ENCODE measurements at regions not wholly inside any gene's neighbourhood (a gene's known extent, or its start where the extent isn't known, plus 50 kb on each side); places are given as distances from the start of the nearest gene placed in this dataset.

DNA sequence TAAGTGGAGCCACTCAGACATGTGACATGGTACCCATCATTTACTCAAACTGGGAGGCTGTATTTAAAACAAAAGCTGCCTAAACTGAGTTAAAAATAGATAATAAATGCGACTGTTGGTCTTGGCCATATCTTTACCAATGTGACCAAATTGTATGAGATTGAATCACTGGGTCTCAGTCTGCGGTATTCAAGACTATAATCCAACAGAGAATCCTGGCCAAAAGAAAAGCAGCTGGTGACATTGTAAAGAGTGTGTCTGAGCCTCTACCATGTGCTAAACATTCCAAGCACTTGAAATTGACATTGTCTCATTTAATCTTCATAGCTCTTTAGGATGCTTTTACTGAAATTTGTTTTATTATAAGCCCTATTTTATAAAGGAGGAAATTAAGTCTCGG lies 282.6 kb downstream of the ZNF608 start:
- no peaks in the 10 kb centered on the region for H3K9me3 ChIP-seq (ENCODE audit: control insufficient read depth, insufficient read depth, low read depth, low read length)
- no peak overlapping the region for H3K9ac ChIP-seq (ENCODE audit: insufficient read depth, low read length)
- no peaks in the 10 kb centered on the region for H3K27me3 ChIP-seq (ENCODE audit: control insufficient read depth, insufficient read depth, low read length)
- peak in 1 of 2 donors; percentile 42 for DNase-seq (ENCODE audit: low read depth in 2 of 2)
- H3K36me3 ChIP-seq (ENCODE audit: control insufficient read depth, insufficient read depth, low read length) = no peaks in the 10 kb centered on the region
- H4K20me1 ChIP-seq (ENCODE audit: control insufficient read depth, extremely low read depth, insufficient read depth, low read length) = no peaks in the 10 kb centered on the region
- no peak overlapping the region for H2AFZ ChIP-seq (ENCODE audit: low read length)
- no peak overlapping the region for H3K4me2 ChIP-seq (ENCODE audit: extremely low read depth, insufficient read depth, low read length)
- no peak overlapping the region for H3K4me3 ChIP-seq (replicated peaks in 1 of 4; ENCODE audit: control extremely low read depth in 1 of 4, insufficient read depth in 1 of 4, low read depth in 3 of 4, low read length in 4 of 4)
- no peaks in the 10 kb centered on the region for H3K4me1 ChIP-seq (ENCODE audit: control insufficient read depth, extremely low read depth, insufficient read depth, low read length)
- H3K27ac ChIP-seq (ENCODE audit: insufficient read depth, low read length) = no peak overlapping the region
- TF ChIP-seq EZH2 (IDR thresholded peaks at IDR 0.05; ENCODE audit: low read length, missing control alignments) = no peak
- TF ChIP-seq, protein P1, sequence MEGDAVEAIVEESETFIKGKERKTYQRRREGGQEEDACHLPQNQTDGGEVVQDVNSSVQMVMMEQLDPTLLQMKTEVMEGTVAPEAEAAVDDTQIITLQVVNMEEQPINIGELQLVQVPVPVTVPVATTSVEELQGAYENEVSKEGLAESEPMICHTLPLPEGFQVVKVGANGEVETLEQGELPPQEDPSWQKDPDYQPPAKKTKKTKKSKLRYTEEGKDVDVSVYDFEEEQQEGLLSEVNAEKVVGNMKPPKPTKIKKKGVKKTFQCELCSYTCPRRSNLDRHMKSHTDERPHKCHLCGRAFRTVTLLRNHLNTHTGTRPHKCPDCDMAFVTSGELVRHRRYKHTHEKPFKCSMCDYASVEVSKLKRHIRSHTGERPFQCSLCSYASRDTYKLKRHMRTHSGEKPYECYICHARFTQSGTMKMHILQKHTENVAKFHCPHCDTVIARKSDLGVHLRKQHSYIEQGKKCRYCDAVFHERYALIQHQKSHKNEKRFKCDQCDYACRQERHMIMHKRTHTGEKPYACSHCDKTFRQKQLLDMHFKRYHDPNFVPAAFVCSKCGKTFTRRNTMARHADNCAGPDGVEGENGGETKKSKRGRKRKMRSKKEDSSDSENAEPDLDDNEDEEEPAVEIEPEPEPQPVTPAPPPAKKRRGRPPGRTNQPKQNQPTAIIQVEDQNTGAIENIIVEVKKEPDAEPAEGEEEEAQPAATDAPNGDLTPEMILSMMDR (conservative IDR thresholded peaks at IDR 0.05 in 1 of 2, IDR thresholded peaks at IDR 0.05 in 1 of 2; ENCODE audit: low read depth in 1 of 2, low read length in 2 of 2) = no peak
- H3K79me2 ChIP-seq (ENCODE audit: control insufficient read depth, insufficient read depth, low read length) = no peaks in the 10 kb centered on the region

DNA sequence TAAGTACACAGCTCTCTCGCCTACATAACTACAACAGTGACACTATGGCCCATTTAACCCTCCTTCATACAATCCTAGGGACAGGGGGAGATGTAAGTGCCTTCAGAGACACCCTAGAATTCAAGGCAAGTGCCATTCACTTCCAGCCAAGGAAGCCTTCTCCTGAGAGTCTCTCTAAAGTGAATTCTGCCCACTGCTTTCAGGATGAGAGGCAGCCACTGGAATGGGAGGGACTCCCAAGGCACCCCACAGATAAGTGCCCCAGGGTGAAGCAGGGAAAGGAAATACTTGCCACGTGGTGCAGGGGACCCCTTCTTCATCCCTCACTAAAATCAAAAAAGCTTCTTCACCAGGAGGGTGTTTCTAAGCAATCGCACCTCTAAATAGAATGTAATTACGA lies 283.7 kb downstream of the ZNF608 start:
- no peak overlapping the region for H3K9ac ChIP-seq (ENCODE audit: insufficient read depth, low read length)
- no peaks in the 10 kb centered on the region for H3K4me1 ChIP-seq (ENCODE audit: control insufficient read depth, extremely low read depth, insufficient read depth, low read length)
- no peak overlapping the region for H3K4me2 ChIP-seq (ENCODE audit: extremely low read depth, insufficient read depth, low read length)
- no peaks in the 10 kb centered on the region for H4K20me1 ChIP-seq (ENCODE audit: control insufficient read depth, extremely low read depth, insufficient read depth, low read length)
- no peaks in the 10 kb centered on the region for H3K36me3 ChIP-seq (ENCODE audit: control insufficient read depth, insufficient read depth, low read length)
- no peak for TF ChIP-seq EZH2 (IDR thresholded peaks at IDR 0.05; ENCODE audit: low read length, missing control alignments)
- TF ChIP-seq, protein P1 (conservative IDR thresholded peaks at IDR 0.05 in 1 of 2, IDR thresholded peaks at IDR 0.05 in 1 of 2; ENCODE audit: low read depth in 1 of 2, low read length in 2 of 2) = no peak
- H3K27me3 ChIP-seq (ENCODE audit: control insufficient read depth, insufficient read depth, low read length) = no peaks in the 10 kb centered on the region
- no peaks in the 10 kb centered on the region for H3K79me2 ChIP-seq (ENCODE audit: control insufficient read depth, insufficient read depth, low read length)
- no peak for DNase-seq (ENCODE audit: low read depth in 2 of 2)
- H2AFZ ChIP-seq (ENCODE audit: low read length) = no peak overlapping the region
- H3K27ac ChIP-seq (ENCODE audit: insufficient read depth, low read length) = no peak overlapping the region
- H3K9me3 ChIP-seq (ENCODE audit: control insufficient read depth, insufficient read depth, low read depth, low read length) = no peaks in the 10 kb centered on the region
- no peak overlapping the region for H3K4me3 ChIP-seq (replicated peaks in 1 of 4; ENCODE audit: control extremely low read depth in 1 of 4, insufficient read depth in 1 of 4, low read depth in 3 of 4, low read length in 4 of 4)

DNA sequence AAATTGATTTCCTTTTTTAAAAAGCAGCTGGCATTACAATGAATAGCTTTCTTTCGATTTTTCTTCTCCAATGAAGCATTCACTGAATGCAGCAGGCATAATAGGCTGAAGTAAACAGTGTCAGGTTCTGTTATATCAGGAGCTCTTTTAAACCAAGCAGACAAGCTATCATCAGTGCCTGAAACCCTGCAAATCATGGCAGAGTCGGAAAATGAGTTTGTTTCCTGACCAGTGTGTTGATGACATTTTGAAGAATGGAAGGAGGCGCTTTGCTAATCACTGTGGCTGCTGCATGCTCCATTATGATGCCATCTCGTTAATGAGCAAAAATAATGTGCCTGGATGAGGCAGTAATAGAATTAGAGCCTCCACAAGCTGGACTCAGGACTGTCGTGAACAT lies 284.5 kb downstream of the ZNF608 start:
- Histone ChIP-seq H3K4me1 (ENCODE audit: control insufficient read depth, extremely low read depth, insufficient read depth, low read length) (no peaks in the 10 kb centered on the region), H3K9me3 (ENCODE audit: control insufficient read depth, insufficient read depth, low read depth, low read length) (no peaks in the 10 kb centered on the region), H3K4me3 (replicated peaks in 1 of 4; ENCODE audit: control extremely low read depth in 1 of 4, insufficient read depth in 1 of 4, low read depth in 3 of 4, low read length in 4 of 4) (no peak overlapping the region), H4K20me1 (ENCODE audit: control insufficient read depth, extremely low read depth, insufficient read depth, low read length) (no peaks in the 10 kb centered on the region), H3K27me3 (ENCODE audit: control insufficient read depth, insufficient read depth, low read length) (no peaks in the 10 kb centered on the region), H3K27ac (ENCODE audit: insufficient read depth, low read length) (no peak overlapping the region), H3K9ac (ENCODE audit: insufficient read depth, low read length) (no peak overlapping the region), H3K79me2 (ENCODE audit: control insufficient read depth, insufficient read depth, low read length) (no peaks in the 10 kb centered on the region), H3K4me2 (ENCODE audit: extremely low read depth, insufficient read depth, low read length) (no peak overlapping the region), H3K36me3 (ENCODE audit: control insufficient read depth, insufficient read depth, low read length) (no peaks in the 10 kb centered on the region), H2AFZ (ENCODE audit: low read length) (no peak overlapping the region)
- DNase-seq (ENCODE audit: low read depth in 2 of 2) = no peak
- TF ChIP-seq, protein P1 (conservative IDR thresholded peaks at IDR 0.05 in 1 of 2, IDR thresholded peaks at IDR 0.05 in 1 of 2; ENCODE audit: low read depth in 1 of 2, low read length in 2 of 2) = no peak
- no peak for TF ChIP-seq EZH2 (IDR thresholded peaks at IDR 0.05; ENCODE audit: low read length, missing control alignments)

All from fibroblast of lung (primary cell).